SK-N-SH (cell line): ENCODE measurements at regions not wholly inside any gene's neighbourhood (a gene's known extent, or its start where the extent isn't known, plus 50 kb on each side); places are given as distances from the start of the nearest gene placed in this dataset.

ENCODE experiments used
- CTCF ChIA-PET: fragments of 300-600, 350-600 bp; formaldehyde crosslinking; extraction: SDS; loops from one replicate; lab custom pipeline; 2021; lab: Yijun Ruan, JAX
- POLR2A ChIA-PET: fragments of 350-600 bp; sonication (Branson Sonifier 250); formaldehyde crosslinking; extraction: SDS; loops from one replicate; lab custom pipeline; 2020; ENCODE audit warnings: antibody characterized with exemption, inconsistent platforms; lab: Yijun Ruan, JAX
- DNase-seq: peaks from one replicate; pipeline ENCODE4 v3.0.0; 2012
- H2AFZ ChIP-seq: fragments of 200-600 bp; sonication (generic); 2 replicates; pipeline ENCODE4 v1.8.1; 2016; ENCODE audit warnings: antibody characterized with exemption, mild to moderate bottlenecking, low read depth
- H3F3A ChIP-seq: fragments of 200-600 bp; sonication (generic); replicated peaks from 2 replicates; pipeline ENCODE3; 2016; ENCODE audit warnings: antibody characterized with exemption, mild to moderate bottlenecking; ENCODE audit not compliant: insufficient read depth
- H3K27ac ChIP-seq, 2 experiments: fragments of 200-500 bp in 1 of 2; fragments of 200-600 bp in 1 of 2; sonication (Bioruptor generic) in 1 of 2; sonication (generic), shearing (Covaris generic) in 1 of 2; 2 replicates each; pipeline versions ENCODE4 v1.5.1 to v1.6.1; 2014 to 2016; ENCODE audit warnings: low read depth in 2 of 2, inconsistent platforms in 1 of 2, low read length in 1 of 2, mild to moderate bottlenecking in 1 of 2, mixed read lengths in 1 of 2
- H3K27me3 ChIP-seq: fragments of 200-600 bp; sonication (generic), shearing (Covaris generic); 2 replicates; pipeline ENCODE4 v1.6.1; 2016; ENCODE audit warnings: mixed run types; ENCODE audit not compliant: insufficient read depth
- H3K36me3 ChIP-seq, 2 experiments: fragments of 200-500 bp in 1 of 2; fragments of 200-600 bp in 1 of 2; sonication (Bioruptor generic) in 1 of 2; sonication (generic) in 1 of 2; replicated peaks in 1 of 2; 2 replicates each; pipeline versions ENCODE3 to v1.5.1; 2014 to 2016; ENCODE audit warnings: low read length in 1 of 2, mild to moderate bottlenecking in 1 of 2; ENCODE audit not compliant: insufficient read depth in 2 of 2, control insufficient read depth in 1 of 2
- H3K4me1 ChIP-seq, 2 experiments: fragments of 200-500 bp in 1 of 2; fragments of 200-600 bp in 1 of 2; sonication (Bioruptor generic) in 1 of 2; sonication (generic), shearing (Covaris generic) in 1 of 2; 2 replicates each; pipeline versions ENCODE4 v1.5.1 to v1.6.1; 2014 to 2016; ENCODE audit warnings: low read depth in 1 of 2, low read length in 1 of 2, mixed run types in 1 of 2; ENCODE audit not compliant: insufficient read depth in 2 of 2, control insufficient read depth in 1 of 2
- H3K4me2 ChIP-seq: fragments of 200-600 bp; sonication (generic), shearing (Covaris generic); 2 replicates; pipeline ENCODE4 v1.6.1; 2017; ENCODE audit warnings: mixed run types
- H3K4me3 ChIP-seq, 2 experiments: fragments of 200-500 bp in 1 of 2; fragments of 200-600 bp in 1 of 2; sonication (Bioruptor generic) in 1 of 2; sonication (generic), shearing (Covaris generic) in 1 of 2; 2 replicates each; pipeline versions ENCODE4 v1.5.1 to v1.8.1; 2014 to 2016; ENCODE audit warnings: low read depth in 2 of 2, inconsistent platforms in 1 of 2, low read length in 1 of 2, mild to moderate bottlenecking in 1 of 2, mixed read lengths in 1 of 2, moderate library complexity in 1 of 2
- H3K79me2 ChIP-seq: fragments of 200-600 bp; sonication (generic); 2 replicates; pipeline ENCODE4 v1.8.1; 2017; ENCODE audit warnings: mild to moderate bottlenecking; ENCODE audit not compliant: insufficient read depth
- H3K9ac ChIP-seq: fragments of 200-600 bp; sonication (generic); 2 replicates; pipeline ENCODE4 v1.6.1; 2017; ENCODE audit warnings: mixed run types
- H3K9me2 ChIP-seq: fragments of 200-600 bp; sonication (generic); 2 replicates; pipeline ENCODE4 v1.6.1; 2017; ENCODE audit warnings: mixed run types
- H3K9me3 ChIP-seq: fragments of 200-600 bp; sonication (generic); 2 replicates; pipeline ENCODE4 v1.6.1; 2017; ENCODE audit warnings: mixed run types, mild to moderate bottlenecking, moderate library complexity
- H4K20me1 ChIP-seq: fragments of 200-600 bp; sonication (generic); 2 replicates; pipeline ENCODE4 v1.6.1; 2017; ENCODE audit warnings: mild to moderate bottlenecking, mixed run types; ENCODE audit not compliant: insufficient read depth
- CTCF ChIP-seq: fragments of 200-600 bp; sonication (generic); IDR thresholded peaks from 2 replicates; pipeline ENCODE4 v1.6.1; 2017; ENCODE audit warnings: antibody characterized with exemption, mild to moderate bottlenecking, moderate library complexity
- EZH2phosphoT487 ChIP-seq: fragments of 200-600 bp; sonication (generic); IDR thresholded peaks from 2 replicates; pipeline ENCODE4 v1.6.1; 2017; ENCODE audit warnings: low read depth, mixed run types, mild to moderate bottlenecking, antibody characterized with exemption, moderate library complexity, borderline replicate concordance
- GATA2 ChIP-seq: sonication (generic); formaldehyde crosslinking; IDR thresholded peaks from 2 replicates; pipeline ENCODE4 v1.5.0; 2020; ENCODE audit warnings: mild to moderate bottlenecking, missing genetic modification reagents
- IRF3 ChIP-seq: fragments of 150-350 bp; IDR thresholded peaks from 2 replicates; pipeline ENCODE4 v1.6.1; 2016; ENCODE audit warnings: mild to moderate bottlenecking, low read depth, low read length
- MEF2A ChIP-seq: IDR thresholded peaks from 2 replicates; pipeline ENCODE4 v1.4.0; 2012; ENCODE audit warnings: low read depth, borderline replicate concordance
- NFIC ChIP-seq: IDR thresholded peaks from 2 replicates; pipeline ENCODE4 v1.4.0; 2012; ENCODE audit warnings: borderline replicate concordance
- NRF1 ChIP-seq: IDR thresholded peaks from 2 replicates; pipeline ENCODE4 v1.6.1; 2012; ENCODE audit warnings: low read depth, mild to moderate bottlenecking, low read length
- PBX3 ChIP-seq: IDR thresholded peaks from 2 replicates; pipeline ENCODE4; 2012
- POLR2AphosphoS5 ChIP-seq: IDR thresholded peaks from 2 replicates; pipeline ENCODE4 v1.6.1; 2012; ENCODE audit warnings: low read depth, low read length
- TAF1 ChIP-seq: IDR thresholded peaks from 2 replicates; pipeline ENCODE4 v1.6.1; 2012; ENCODE audit warnings: low read depth, mild to moderate bottlenecking, low read length, moderate library complexity, borderline replicate concordance
- TCF12 ChIP-seq: IDR thresholded peaks from 2 replicates; pipeline ENCODE4 v1.4.0; 2012
- USF2 ChIP-seq: fragments of 150-350 bp; IDR thresholded peaks from 2 replicates; pipeline ENCODE4 v1.6.1; 2017; ENCODE audit warnings: antibody characterized with exemption, low read length, low read depth, borderline replicate concordance
- ZBTB33 ChIP-seq: IDR thresholded peaks from 2 replicates; pipeline ENCODE4 v1.4.0; 2012; ENCODE audit warnings: low read depth, borderline replicate concordance
- WGBS: methylation state at CpG from one replicate; pipeline ENCODE4 v1.1.6; 2017; ENCODE audit warnings: low lambda C conversion rate; 5-methylcytosine and 5-hydroxymethylcytosine counted together

- TF ChIP-seq ZBTB33 (no peak), NRF1 (no peak), TCF12 (no peak), GATA2 (CRISPR knock-in tag) (no peak), MEF2A (no peak)
These were observed 308.7 kb downstream of the AGTPBP1 start (continued) for GRCh38 chr9:85433046-85433445.

- CTCF ChIA-PET, result interaction anchor here (1.0 to 2.1 kb wide), 5 partner anchors 8 to 1036 kb away, joined by 3 to 6 read pairs (median 4); no protein-coding TSS in a partner anchor
- Histone ChIP-seq H4K20me1 (no peaks in the 10 kb centered on the region), H3K79me2 (no peaks in the 10 kb centered on the region), H3K9ac (no peak overlapping the region), H3K4me3 (no peak overlapping the region), H3K36me3 (no peaks in the 10 kb centered on the region), H3K9me3 (no peaks in the 10 kb centered on the region), H3K9me2 (no peaks in the 10 kb centered on the region), H3K27ac (no peak overlapping the region), H2AFZ (no peak overlapping the region), H3K27me3 (no peaks in the 10 kb centered on the region), H3K4me2 (no peak overlapping the region), H3K4me1 (no peaks in the 10 kb centered on the region; a peak in 1 of 4 replicates), H3F3A (no peaks in the 10 kb centered on the region)
- WGBS, result 14% methylated on average over 3 of the region's 3 CpGs
- POLR2A ChIA-PET, result no interaction called here
- TF ChIP-seq CTCF (no peak), TCF12 (no peak), TAF1 (no peak), NFIC (no peak), GATA2 (CRISPR knock-in tag) (no peak), MEF2A (no peak), IRF3 (no peak), USF2 (no peak), EZH2phosphoT487 (no peak), PBX3 (no peak), POLR2AphosphoS5 (no peak)
- no peak for DNase-seq
These were observed 309.2 kb downstream of the AGTPBP1 start for GRCh38 chr9:85432599-85432998.
